Common myeloid progenitor, CD34-positive (primary cell): ENCODE measurements at regions not wholly inside any gene's neighbourhood (a gene's known extent, or its start where the extent isn't known, plus 50 kb on each side); places are given as distances from the start of the nearest gene placed in this dataset.

Experiments
- CTCF ChIA-PET: fragments of 350-600 bp; sonication (Branson Sonifier 250); formaldehyde crosslinking; loops from one replicate; lab custom pipeline; 2021; ENCODE audit warnings: antibody characterized with exemption; lab: Charles Lee
- POLR2A ChIA-PET: fragments of 350-600 bp; sonication (Branson Sonifier 250); formaldehyde crosslinking; loops from one replicate; lab custom pipeline; 2021; ENCODE audit warnings: antibody characterized with exemption; lab: Charles Lee
- DNase-seq, 3 donors: peaks; one replicate each; pipeline versions ENCODE4 v3.0.0 to v3.0.0-alpha.2; 2013
- H3K27ac ChIP-seq, 2 experiments: 1 replicate in 1 of 2; 2 replicates in 1 of 2; pipeline ENCODE4 v1.7.0; 2013; ENCODE audit warnings: inconsistent platforms in 2 of 2, low read length in 2 of 2, mild to moderate bottlenecking in 2 of 2, low read depth in 1 of 2, moderate library complexity in 1 of 2; ENCODE audit not compliant: severe bottlenecking in 2 of 2, insufficient read depth in 1 of 2, poor library complexity in 1 of 2
- H3K27me3 ChIP-seq, 5 experiments: replicated peaks in 2 of 5; 1 replicate in 3 of 5; 2 replicates in 2 of 5; pipeline versions ENCODE4 v1.6.1 to v1.7.0; 2013; ENCODE audit warnings: low read length in 4 of 5, mild to moderate bottlenecking in 2 of 5, moderate library complexity in 2 of 5, inconsistent platforms in 1 of 5; ENCODE audit not compliant: insufficient read depth in 5 of 5, control insufficient read depth in 4 of 5
- H3K36me3 ChIP-seq, 4 experiments: 1 replicate in 2 of 4; 2 replicates in 2 of 4; pipeline versions ENCODE4 v1.6.1 to v1.7.0; 2013; ENCODE audit warnings: low read length in 3 of 4, control low read depth in 1 of 4, mild to moderate bottlenecking in 1 of 4; ENCODE audit not compliant: control insufficient read depth in 4 of 4, insufficient read depth in 4 of 4
- H3K4me1 ChIP-seq, 4 experiments: 1 replicate in 3 of 4; 2 replicates in 1 of 4; pipeline versions ENCODE4 v1.6.1 to v1.7.1; 2013; ENCODE audit warnings: low read length in 3 of 4, mild to moderate bottlenecking in 3 of 4, control low read depth in 1 of 4, inconsistent platforms in 1 of 4, moderate library complexity in 1 of 4; ENCODE audit not compliant: control insufficient read depth in 4 of 4, insufficient read depth in 4 of 4; ENCODE audit errors: control extremely low read depth in 1 of 4
- H3K4me3 ChIP-seq, 7 experiments: 1 replicate in 4 of 7; 2 replicates in 3 of 7; pipeline versions ENCODE4 v1.5.1 to v1.7.0; 2013; ENCODE audit warnings: mild to moderate bottlenecking in 7 of 7, low read length in 6 of 7, moderate library complexity in 6 of 7, inconsistent platforms in 2 of 7, low read depth in 2 of 7, control low read depth in 1 of 7; ENCODE audit not compliant: insufficient read depth in 4 of 7, control insufficient read depth in 1 of 7; ENCODE audit errors: extremely low read depth in 1 of 7
- H3K9me3 ChIP-seq, 5 experiments: 1 replicate in 4 of 5; 2 replicates in 1 of 5; pipeline versions ENCODE4 v1.6.1 to v1.7.1; 2013; ENCODE audit warnings: low read length in 4 of 5, mild to moderate bottlenecking in 2 of 5, inconsistent platforms in 1 of 5, low read depth in 1 of 5, moderate library complexity in 1 of 5; ENCODE audit not compliant: control insufficient read depth in 4 of 5, insufficient read depth in 2 of 5; ENCODE audit errors: control extremely low read depth in 1 of 5
- WGBS: methylation state at CpG from one replicate; pipeline ENCODE4 v1.1.5; 2013; ENCODE audit not compliant: insufficient coverage; 5-methylcytosine and 5-hydroxymethylcytosine counted together

- Histone ChIP-seq H3K4me3 (no peak overlapping the region), H3K4me1 (no peaks in the 10 kb centered on the region), H3K27ac (no peak overlapping the region), H3K9me3 (no peaks in the 10 kb centered on the region), H3K36me3 (no peaks in the 10 kb centered on the region), H3K27me3 (peaks cover 0 to 6% (median 0%) of the 10 kb centered on the region in 5 experiments)
- ChIA-PET CTCF (no interaction called here), POLR2A (no interaction called here)
- no peak for DNase-seq
- WGBS, result 86% methylated on average over 1 of the region's 2 CpGs
These were observed 147.3 kb upstream of the KAZN start for GRCh38 chr1:14451217-14451616.

- ChIA-PET CTCF (no interaction called here), POLR2A (no interaction called here)
- WGBS, result 95% methylated on average over 4 of the region's 4 CpGs
- peaks cover 0 to 6% (median 0%) of the 10 kb centered on the region in 5 experiments for H3K27me3 ChIP-seq
- no peaks in the 10 kb centered on the region for H3K9me3 ChIP-seq
- no peaks in the 10 kb centered on the region for H3K36me3 ChIP-seq
- H3K4me3 ChIP-seq, result no peak overlapping the region
- H3K4me1 ChIP-seq, result no peaks in the 10 kb centered on the region
- H3K27ac ChIP-seq, result no peak overlapping the region
- no peak for DNase-seq
These were observed 145.9 kb upstream of the KAZN start for GRCh38 chr1:14452551-14452950.

DNA sequence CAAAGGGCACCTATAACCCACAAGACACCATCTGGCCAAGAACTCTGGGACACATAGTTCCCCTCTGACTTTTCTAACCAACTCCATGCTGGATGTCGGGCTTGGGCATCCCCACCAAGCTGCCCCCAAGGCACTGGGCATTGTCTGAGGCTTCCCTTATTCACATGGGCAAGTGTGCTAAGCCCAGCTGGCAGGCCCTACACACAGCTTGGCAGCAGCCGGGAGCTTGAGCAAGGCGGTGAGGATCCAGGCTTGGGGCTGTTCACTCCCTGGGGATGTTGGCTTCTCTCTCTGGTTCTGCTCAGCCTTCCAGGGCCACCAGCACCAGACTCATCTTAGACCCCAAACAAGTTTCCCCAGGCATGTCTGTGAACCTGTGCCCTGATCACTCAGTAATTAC lies 138.3 kb upstream of the KAZN start:
- 100% methylated on average over 3 of the region's 3 CpGs for WGBS
- no peak overlapping the region for H3K4me3 ChIP-seq
- ChIA-PET CTCF (no interaction called here), POLR2A (no interaction called here)
- no peaks in the 10 kb centered on the region for H3K36me3 ChIP-seq
- no peak overlapping the region for H3K27ac ChIP-seq
- peaks cover 0 to 2% (median 0%) of the 10 kb centered on the region in 5 experiments for H3K27me3 ChIP-seq
- H3K4me1 ChIP-seq, result no peaks in the 10 kb centered on the region
- DNase-seq, result no peak
- H3K9me3 ChIP-seq, result no peaks in the 10 kb centered on the region

DNA sequence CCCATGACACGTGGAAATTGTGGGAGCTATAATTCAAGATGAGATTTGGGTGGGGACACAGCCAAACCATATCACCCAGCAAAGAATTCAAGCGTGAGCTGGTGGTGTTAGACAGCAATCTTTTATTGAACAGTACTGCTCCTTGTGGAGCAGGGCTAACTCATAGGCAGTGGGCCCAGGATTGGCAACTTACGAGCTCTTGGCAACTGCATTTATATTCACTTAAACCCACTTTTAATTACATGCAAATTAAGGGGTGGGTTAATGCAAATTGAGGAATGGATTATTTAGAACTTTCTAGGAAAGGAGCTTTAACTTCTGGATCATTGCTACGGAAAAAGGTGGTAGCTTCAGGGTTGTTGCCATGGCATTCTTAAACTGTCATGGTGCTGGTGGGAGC lies 135.6 kb upstream of the KAZN start:
- Histone ChIP-seq H3K4me3 (no peak overlapping the region), H3K36me3 (no peaks in the 10 kb centered on the region), H3K27ac (no peak overlapping the region), H3K9me3 (no peaks in the 10 kb centered on the region), H3K4me1 (no peaks in the 10 kb centered on the region), H3K27me3 (no peaks in the 10 kb centered on the region)
- WGBS, result 100% methylated on average over 2 of the region's 4 CpGs
- CTCF ChIA-PET, result no interaction called here
- no peak for DNase-seq
- POLR2A ChIA-PET, result no interaction called here

DNA sequence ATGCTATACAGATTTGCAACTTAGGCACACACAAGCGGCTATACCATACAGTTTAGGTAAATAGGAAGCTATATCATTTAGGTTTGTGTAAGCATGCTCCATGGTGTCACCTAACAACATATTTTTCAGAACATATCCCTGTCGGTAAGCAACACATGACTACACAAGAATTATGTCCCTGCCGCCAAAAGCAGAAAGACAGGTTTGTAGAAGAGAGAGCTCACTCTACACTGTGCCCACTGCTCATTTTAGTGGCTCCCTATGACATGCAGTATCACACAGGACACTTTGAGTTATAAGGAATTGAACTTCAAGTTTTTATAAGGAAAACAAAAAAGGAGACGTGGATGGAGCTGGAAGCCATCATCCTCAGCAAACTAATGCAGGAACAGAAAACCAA lies 132.5 kb upstream of the KAZN start:
- Histone ChIP-seq H3K36me3 (no peaks in the 10 kb centered on the region), H3K27me3 (peaks cover 0 to 4% (median 2%) of the 10 kb centered on the region in 5 experiments), H3K27ac (no peak overlapping the region), H3K4me1 (no peaks in the 10 kb centered on the region), H3K4me3 (no peak overlapping the region), H3K9me3 (no peaks in the 10 kb centered on the region)
- WGBS, result 95% methylated on average over 3 of the region's 4 CpGs
- no peak for DNase-seq
- ChIA-PET POLR2A (no interaction called here), CTCF (interaction anchor here (0.6 kb wide), 1 partner anchor 1086 kb away, joined by 3 read pairs; no protein-coding TSS in a partner anchor)

DNA sequence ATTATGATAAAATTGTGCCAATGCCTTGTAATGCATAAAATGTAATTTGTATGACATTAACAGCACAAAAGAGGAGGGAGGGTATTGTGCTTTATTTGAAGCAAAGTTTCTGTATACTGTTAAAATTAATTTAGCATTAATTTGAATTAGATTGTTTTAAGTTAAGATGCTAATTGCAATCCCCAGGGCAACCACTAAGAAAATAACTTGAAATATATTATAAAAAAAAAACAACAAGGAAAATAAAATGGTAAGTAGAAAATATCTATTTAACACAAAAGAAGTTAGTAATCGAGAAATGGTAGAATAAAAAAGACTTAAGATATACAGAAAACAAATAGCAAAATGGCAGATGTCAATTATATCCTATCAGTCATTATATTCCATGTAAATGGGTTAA lies 131.4 kb upstream of the KAZN start:
- H3K9me3 ChIP-seq, result peaks cover 0 to 2% (median 0%) of the 10 kb centered on the region in 5 experiments
- no peak overlapping the region for H3K27ac ChIP-seq
- no CpG with 5 or more reads among the region's 1 CpG for WGBS
- no peak for DNase-seq
- ChIA-PET POLR2A (no interaction called here), CTCF (no interaction called here)
- no peak overlapping the region for H3K4me3 ChIP-seq
- no peaks in the 10 kb centered on the region for H3K4me1 ChIP-seq
- H3K27me3 ChIP-seq, result peaks cover 0 to 6% (median 2%) of the 10 kb centered on the region in 5 experiments
- H3K36me3 ChIP-seq, result no peaks in the 10 kb centered on the region

GRCh38 chr1:14468751-14469150 lies 129.7 kb upstream of the KAZN start:
- CTCF ChIA-PET, result no interaction called here
- WGBS, result 100% methylated on average over 4 of the region's 7 CpGs
- Histone ChIP-seq H3K4me1 (no peaks in the 10 kb centered on the region), H3K27ac (no peak overlapping the region), H3K4me3 (no peak overlapping the region), H3K27me3 (peaks cover 0 to 6% (median 2%) of the 10 kb centered on the region in 5 experiments), H3K9me3 (peaks cover 0 to 2% (median 0%) of the 10 kb centered on the region in 5 experiments), H3K36me3 (no peaks in the 10 kb centered on the region)
- POLR2A ChIA-PET, result no interaction called here
- DNase-seq, result no peak
